ENCODE measurements at regions not wholly inside any gene's neighbourhood (a gene's known extent, or its start where the extent isn't known, plus 50 kb on each side); places are given as distances from the start of the nearest gene placed in this dataset.
"Not testable (repeated sequence)": the region's sequence is repeated elsewhere in the genome, so short reads cannot be mapped to it uniquely, and the experiment has no call there.

DNA sequence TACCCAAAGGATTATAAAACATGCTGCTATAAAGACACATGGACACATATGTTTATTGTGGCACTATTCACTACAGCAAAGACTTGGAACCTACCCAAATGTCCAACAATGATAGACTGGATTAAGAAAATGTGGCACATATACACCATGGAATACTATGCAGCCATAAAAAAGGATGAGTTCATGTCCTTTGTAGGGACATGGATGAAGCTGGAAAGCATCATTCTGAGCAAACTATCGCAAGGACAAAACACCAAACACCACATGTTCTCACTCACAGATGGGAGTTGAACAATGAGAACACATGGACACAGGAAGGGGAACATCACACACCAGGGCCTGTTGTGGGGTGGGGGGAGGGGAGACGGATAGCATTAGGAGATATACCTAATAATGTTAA lies 101.3 kb upstream of the CAST start:
- no CpG with 5 or more reads among the region's 2 CpGs for WGBS (ENCODE audit: extremely low coverage, insufficient coverage, low lambda C conversion rate)
- H3K36me3 ChIP-seq (ENCODE audit: control insufficient read depth, insufficient read depth, low read length): not testable (repeated sequence)

DNA sequence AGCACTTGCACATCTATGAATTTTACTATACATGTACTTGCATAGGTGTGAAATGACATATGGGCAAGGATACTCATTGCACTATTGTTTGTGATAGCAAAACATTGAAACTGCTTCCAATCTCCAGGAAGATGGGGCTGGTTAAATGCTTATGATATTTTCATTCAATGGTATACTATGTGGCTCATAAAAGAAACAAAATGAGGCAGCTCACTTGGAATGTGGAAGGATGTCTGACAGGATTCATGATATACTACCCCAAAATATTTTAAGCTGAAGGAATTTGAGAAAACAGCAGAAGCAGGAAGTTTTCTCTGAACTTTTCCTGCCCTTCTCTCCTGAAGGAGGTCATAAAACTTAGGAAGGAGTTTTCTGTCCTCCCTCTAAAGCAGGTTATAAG lies 99.6 kb upstream of the CAST start:
- Histone ChIP-seq H3K79me2 (ENCODE audit: control insufficient read depth, insufficient read depth, low read length) (no peaks in the 10 kb centered on the region), H3K56ac (ENCODE audit: low read length) (no peak overlapping the region), H2BK15ac (replicated peaks; ENCODE audit: low read depth) (no peak overlapping the region), H4K8ac (ENCODE audit: low read depth, low read length) (no peak overlapping the region), H3K36me3 (ENCODE audit: control insufficient read depth, insufficient read depth, low read length) (no peaks in the 10 kb centered on the region), H4K5ac (ENCODE audit: low read length) (no peak overlapping the region), H2BK5ac (ENCODE audit: low read length) (no peak overlapping the region), H2AK5ac (ENCODE audit: low read length) (no peak overlapping the region), H3K4me2 (ENCODE audit: low read length) (no peak overlapping the region), H3K27ac (ENCODE audit: low read depth, low read length) (no peak overlapping the region), H3K4ac (ENCODE audit: low read depth, low read length) (no peak overlapping the region), H3K27me3 (ENCODE audit: insufficient read depth, low read length, poor library complexity) (no peaks in the 10 kb centered on the region), H3K4me1 (ENCODE audit: control insufficient read depth, low read depth, low read length) (peaks cover 6% of the 10 kb centered on the region), H3K18ac (ENCODE audit: low read length) (no peak overlapping the region), H3K4me3 (ENCODE audit: low read length) (no peak overlapping the region), H2BK120ac (ENCODE audit: low read depth, low read length) (no peak overlapping the region), H3K79me1 (ENCODE audit: low read length) (no peaks in the 10 kb centered on the region), H3K23ac (ENCODE audit: low read length) (no peak overlapping the region), H3K9ac (ENCODE audit: low read length) (no peak overlapping the region)
- no peak for DNase-seq

More for the DNA sequence above, 101.3 kb upstream of the CAST start:
- not testable (repeated sequence) for H3K18ac ChIP-seq (ENCODE audit: low read length); H3K56ac ChIP-seq (ENCODE audit: low read length); H3K27me3 ChIP-seq (ENCODE audit: insufficient read depth, low read length, poor library complexity); H3K27ac ChIP-seq (ENCODE audit: low read depth, low read length); H3K4me2 ChIP-seq (ENCODE audit: low read length); H2BK5ac ChIP-seq (ENCODE audit: low read length); H3K79me2 ChIP-seq (ENCODE audit: control insufficient read depth, insufficient read depth, low read length); H4K5ac ChIP-seq (ENCODE audit: low read length); H4K8ac ChIP-seq (ENCODE audit: low read depth, low read length); H2BK15ac ChIP-seq (replicated peaks; ENCODE audit: low read depth); H2AK5ac ChIP-seq (ENCODE audit: low read length); H3K9ac ChIP-seq (ENCODE audit: low read length); DNase-seq; H3K4me1 ChIP-seq (ENCODE audit: control insufficient read depth, low read depth, low read length); H2BK120ac ChIP-seq (ENCODE audit: low read depth, low read length); H3K79me1 ChIP-seq (ENCODE audit: low read length); H3K4ac ChIP-seq (ENCODE audit: low read depth, low read length); H3K23ac ChIP-seq (ENCODE audit: low read length); H3K4me3 ChIP-seq (ENCODE audit: low read length)

GRCh38 chr5:96563816-96564215 lies 98.4 kb upstream of the CAST start:
- H3K56ac ChIP-seq (ENCODE audit: low read length): no peak overlapping the region
- no peak overlapping the region for H2BK15ac ChIP-seq (replicated peaks; ENCODE audit: low read depth)
- H3K79me1 ChIP-seq (ENCODE audit: low read length): no peaks in the 10 kb centered on the region
- DNase-seq: no peak
- no peak overlapping the region for H3K4ac ChIP-seq (ENCODE audit: low read depth, low read length)
- no peak overlapping the region for H3K18ac ChIP-seq (ENCODE audit: low read length)
- H4K8ac ChIP-seq (ENCODE audit: low read depth, low read length): no peak overlapping the region
- no peaks in the 10 kb centered on the region for H3K27me3 ChIP-seq (ENCODE audit: insufficient read depth, low read length, poor library complexity)
- no peak overlapping the region for H2BK120ac ChIP-seq (ENCODE audit: low read depth, low read length)
- H3K9ac ChIP-seq (ENCODE audit: low read length): no peak overlapping the region
- WGBS (ENCODE audit: extremely low coverage, insufficient coverage, low lambda C conversion rate): no CpG with 5 or more reads among the region's 3 CpGs
- H3K79me2 ChIP-seq (ENCODE audit: control insufficient read depth, insufficient read depth, low read length): no peaks in the 10 kb centered on the region
- no peak overlapping the region for H3K27ac ChIP-seq (ENCODE audit: low read depth, low read length)
- no peak overlapping the region for H2BK5ac ChIP-seq (ENCODE audit: low read length)
- no peak overlapping the region for H4K5ac ChIP-seq (ENCODE audit: low read length)
- no peak overlapping the region for H3K4me2 ChIP-seq (ENCODE audit: low read length)
- no peak overlapping the region for H3K4me3 ChIP-seq (ENCODE audit: low read length)
- no peaks in the 10 kb centered on the region for H3K36me3 ChIP-seq (ENCODE audit: control insufficient read depth, insufficient read depth, low read length)
- peaks cover 8% of the 10 kb centered on the region for H3K4me1 ChIP-seq (ENCODE audit: control insufficient read depth, low read depth, low read length)
- H3K23ac ChIP-seq (ENCODE audit: low read length): no peak overlapping the region
- no peak overlapping the region for H2AK5ac ChIP-seq (ENCODE audit: low read length)

- Histone ChIP-seq H3K23ac (ENCODE audit: low read length) (no peak overlapping the region), H3K4me1 (ENCODE audit: control insufficient read depth, low read depth, low read length) (peaks cover 8% of the 10 kb centered on the region), H3K4me3 (ENCODE audit: low read length) (no peak overlapping the region), H3K18ac (ENCODE audit: low read length) (no peak overlapping the region), H2BK5ac (ENCODE audit: low read length) (no peak overlapping the region), H4K5ac (ENCODE audit: low read length) (no peak overlapping the region), H3K56ac (ENCODE audit: low read length) (no peak overlapping the region), H3K36me3 (ENCODE audit: control insufficient read depth, insufficient read depth, low read length) (no peaks in the 10 kb centered on the region), H2AK5ac (ENCODE audit: low read length) (no peak overlapping the region), H4K8ac (ENCODE audit: low read depth, low read length) (no peak overlapping the region), H3K9ac (ENCODE audit: low read length) (no peak overlapping the region), H2BK120ac (ENCODE audit: low read depth, low read length) (no peak overlapping the region), H3K79me2 (ENCODE audit: control insufficient read depth, insufficient read depth, low read length) (no peaks in the 10 kb centered on the region), H3K79me1 (ENCODE audit: low read length) (no peaks in the 10 kb centered on the region), H3K4ac (ENCODE audit: low read depth, low read length) (no peak overlapping the region), H3K4me2 (ENCODE audit: low read length) (no peak overlapping the region), H2BK15ac (replicated peaks; ENCODE audit: low read depth) (no peak overlapping the region), H3K27ac (ENCODE audit: low read depth, low read length) (no peak overlapping the region), H3K27me3 (ENCODE audit: insufficient read depth, low read length, poor library complexity) (no peaks in the 10 kb centered on the region)
- WGBS (ENCODE audit: extremely low coverage, insufficient coverage, low lambda C conversion rate): no CpG with 5 or more reads among the region's 8 CpGs
- peak; percentile 57 for DNase-seq
These were observed 96.5 kb upstream of the CAST start for GRCh38 chr5:96565582-96566265.

- H3K18ac ChIP-seq (ENCODE audit: low read length): no peak overlapping the region
- peak; percentile 44 for DNase-seq
These were observed 95.2 kb upstream of the CAST start for GRCh38 chr5:96566833-96567587.

More at GRCh38 chr5:96566833-96567587, 95.2 kb upstream of the CAST start:
- no peaks in the 10 kb centered on the region for H3K79me1 ChIP-seq (ENCODE audit: low read length)
- no peak overlapping the region for H3K27ac ChIP-seq (ENCODE audit: low read depth, low read length)
- H3K4ac ChIP-seq (ENCODE audit: low read depth, low read length): no peak overlapping the region
- H3K79me2 ChIP-seq (ENCODE audit: control insufficient read depth, insufficient read depth, low read length): no peaks in the 10 kb centered on the region
- H2BK120ac ChIP-seq (ENCODE audit: low read depth, low read length): no peak overlapping the region
- H3K36me3 ChIP-seq (ENCODE audit: control insufficient read depth, insufficient read depth, low read length): no peaks in the 10 kb centered on the region
- no peak overlapping the region for H3K4me3 ChIP-seq (ENCODE audit: low read length)
- H3K23ac ChIP-seq (ENCODE audit: low read length): no peak overlapping the region
- H3K9ac ChIP-seq (ENCODE audit: low read length): no peak overlapping the region
- no peaks in the 10 kb centered on the region for H3K27me3 ChIP-seq (ENCODE audit: insufficient read depth, low read length, poor library complexity)
- H3K56ac ChIP-seq (ENCODE audit: low read length): no peak overlapping the region
- no peak overlapping the region for H2BK15ac ChIP-seq (replicated peaks; ENCODE audit: low read depth)
- no peak overlapping the region for H4K8ac ChIP-seq (ENCODE audit: low read depth, low read length)
- no peak overlapping the region for H2AK5ac ChIP-seq (ENCODE audit: low read length)
- H3K4me1 ChIP-seq (ENCODE audit: control insufficient read depth, low read depth, low read length): peaks cover 8% of the 10 kb centered on the region
- WGBS (ENCODE audit: extremely low coverage, insufficient coverage, low lambda C conversion rate): no CpG with 5 or more reads among the region's 8 CpGs
- H2BK5ac ChIP-seq (ENCODE audit: low read length): no peak overlapping the region
- H4K5ac ChIP-seq (ENCODE audit: low read length): no peak overlapping the region
- H3K4me2 ChIP-seq (ENCODE audit: low read length): no peak overlapping the region
